ENCODE measurements at regions not wholly inside any gene's neighbourhood (a gene's known extent, or its start where the extent isn't known, plus 50 kb on each side); places are given as distances from the start of the nearest gene placed in this dataset.

GRCh38 chr7:22563032-22563501, 63.1 kb upstream of the STEAP1B start:
- DNase-seq (ENCODE audit: low read depth), result no peak

- no peak for DNase-seq (ENCODE audit: low read depth)
Observed at GRCh38 chr7:22561895-22562593, 62.1 kb upstream of the STEAP1B start.

- peak; percentile 99 for DNase-seq (ENCODE audit: low read depth)
Observed at GRCh38 chr7:22561321-22561811, 61.4 kb upstream of the STEAP1B start.

DNA sequence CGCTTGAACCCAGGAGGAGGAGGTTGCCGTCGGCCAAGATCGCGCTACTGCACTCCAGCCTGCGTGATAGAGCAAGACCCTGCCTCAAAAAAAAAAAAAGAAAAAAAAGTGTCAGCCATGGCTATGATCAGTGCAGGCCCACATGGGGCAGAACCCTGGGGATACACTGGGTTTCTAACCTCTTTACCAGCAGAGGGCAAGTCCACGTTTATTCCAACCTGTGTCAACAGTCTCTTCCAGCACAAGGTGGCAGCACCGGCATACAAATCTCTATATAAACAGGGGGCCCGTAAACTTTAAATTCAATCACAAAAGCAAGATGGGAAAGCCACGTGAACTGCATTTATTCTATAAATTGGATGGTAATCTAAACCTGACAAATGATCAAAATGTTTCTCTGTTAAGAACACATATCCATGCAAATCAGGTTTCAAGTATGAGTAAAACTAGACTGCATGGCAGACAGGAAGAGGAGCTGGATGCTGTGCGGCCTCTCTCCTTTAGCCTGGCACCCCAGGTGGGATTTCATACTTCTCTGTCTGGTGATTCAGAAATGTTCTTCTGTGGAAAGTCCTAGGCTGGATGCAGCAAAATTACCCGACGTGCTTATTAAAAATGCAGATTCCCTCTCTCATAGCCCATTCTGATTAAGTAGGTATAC, 60.0 kb upstream of the STEAP1B start:
- peak; percentile 75 for DNase-seq (ENCODE audit: low read depth)

GRCh38 chr7:22557167-22557566, 57.2 kb upstream of the STEAP1B start:
- no peak for DNase-seq (ENCODE audit: low read depth)

DNA sequence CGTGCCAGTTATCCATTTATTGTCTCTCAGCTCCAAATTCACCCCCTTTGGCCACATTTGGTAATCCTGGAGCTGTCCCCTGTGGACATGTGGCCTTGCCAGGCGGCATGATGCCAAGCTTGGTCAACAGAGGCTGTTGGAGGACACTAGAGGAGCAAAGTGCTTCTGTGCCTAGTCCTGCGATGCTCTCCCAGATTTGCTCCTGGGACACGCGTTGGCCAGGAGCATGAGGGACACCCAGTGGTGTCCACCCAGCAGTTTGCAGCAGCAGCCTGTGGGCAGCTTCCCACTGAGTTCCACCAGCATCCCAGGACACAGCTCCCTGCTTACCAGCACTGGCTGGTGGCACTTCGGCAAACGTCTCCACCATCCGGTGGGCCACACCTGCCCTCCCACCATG, 55.5 kb upstream of the STEAP1B start:
- DNase-seq (ENCODE audit: low read depth), result no peak

DNA sequence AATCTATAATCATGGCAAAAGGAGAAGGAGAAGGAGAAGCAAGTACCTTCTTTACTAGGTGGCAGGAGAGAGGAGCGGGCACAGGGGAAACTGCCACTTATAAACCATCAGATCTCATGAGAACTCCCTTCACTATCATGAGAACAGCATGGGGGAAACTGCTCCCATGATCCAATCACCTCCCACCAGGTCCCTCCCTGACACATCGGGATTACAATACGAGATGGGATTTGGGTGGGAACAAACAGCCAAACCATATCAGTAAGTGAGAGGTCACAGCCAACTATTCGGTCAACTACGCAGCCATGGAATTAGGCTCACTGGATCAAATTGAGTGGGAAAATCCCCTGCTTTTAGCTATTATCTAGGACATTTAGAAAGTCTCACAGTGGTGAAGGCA, 54.2 kb upstream of the STEAP1B start:
- DNase-seq (ENCODE audit: low read depth), result no peak

DNA sequence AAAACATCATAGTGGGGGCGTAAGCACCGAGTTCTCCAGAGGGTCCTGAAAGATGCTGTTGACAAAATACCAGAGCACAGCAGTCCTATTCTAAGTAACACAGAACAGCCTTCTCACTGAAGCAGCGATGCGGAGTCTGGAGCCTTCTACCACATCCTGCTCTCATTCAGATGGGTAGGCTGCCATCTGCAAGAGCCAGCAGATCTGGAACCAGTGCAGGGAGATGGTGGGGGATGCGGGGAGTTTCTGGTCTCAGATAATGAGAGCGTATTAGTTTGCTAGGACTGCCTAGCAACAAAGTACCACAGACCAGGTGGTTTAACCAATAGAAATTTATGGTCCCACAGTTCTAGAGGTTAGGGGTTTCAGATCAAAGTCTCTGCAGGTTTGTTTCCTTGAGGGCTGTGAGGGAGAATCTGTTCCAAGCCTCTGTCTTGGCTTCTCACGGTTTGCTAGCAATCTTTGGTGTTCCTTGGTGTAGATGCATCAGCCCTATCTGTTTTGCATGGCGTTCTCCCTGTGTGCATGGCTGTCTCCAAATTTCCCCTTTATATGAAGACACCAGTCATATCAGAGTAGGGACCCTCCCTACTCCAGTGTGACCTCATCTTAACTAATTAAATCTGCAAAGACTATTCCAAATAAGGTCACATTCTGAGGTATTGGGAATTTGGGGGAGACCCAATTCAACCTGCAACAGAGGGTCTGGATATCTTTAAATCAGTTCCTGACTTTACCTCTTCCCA, 52.0 kb upstream of the STEAP1B start:
- no peak for DNase-seq (ENCODE audit: low read depth)

- no peak for DNase-seq (ENCODE audit: low read depth)
Observed at GRCh38 chr7:22550514-22551030, 50.6 kb upstream of the STEAP1B start.

GRCh38 chr7:22549667-22550513, 49.9 kb upstream of the STEAP1B start:
- no peak for DNase-seq (ENCODE audit: low read depth)
